Omental fat pad (tissue), 3 donors: ENCODE measurements at regions not wholly inside any gene's neighbourhood (a gene's known extent, or its start where the extent isn't known, plus 50 kb on each side); places are given as distances from the start of the nearest gene placed in this dataset.

Source experiments
- ATAC-seq: fragments of 150-250 bp; one replicate; pipeline ENCODE4 v1.9.1; 2016; ENCODE audit warnings: mild to moderate bottlenecking, moderate library complexity; ENCODE audit not compliant: low FRiP score
- DNase-seq: peaks from one replicate; pipeline ENCODE4 v3.0.0-alpha.2; 2019; ENCODE audit warnings: low spot score
- TF ChIP-seq, protein P1 (sequence below), 3 donors: fragments of 450-650 bp; IDR thresholded peaks; one replicate each; pipeline ENCODE4 v1.5.1; 2016 to 2017; ENCODE audit warnings: antibody characterized with exemption in 3 of 3, mild to moderate bottlenecking in 3 of 3, moderate library complexity in 2 of 3

DNA sequence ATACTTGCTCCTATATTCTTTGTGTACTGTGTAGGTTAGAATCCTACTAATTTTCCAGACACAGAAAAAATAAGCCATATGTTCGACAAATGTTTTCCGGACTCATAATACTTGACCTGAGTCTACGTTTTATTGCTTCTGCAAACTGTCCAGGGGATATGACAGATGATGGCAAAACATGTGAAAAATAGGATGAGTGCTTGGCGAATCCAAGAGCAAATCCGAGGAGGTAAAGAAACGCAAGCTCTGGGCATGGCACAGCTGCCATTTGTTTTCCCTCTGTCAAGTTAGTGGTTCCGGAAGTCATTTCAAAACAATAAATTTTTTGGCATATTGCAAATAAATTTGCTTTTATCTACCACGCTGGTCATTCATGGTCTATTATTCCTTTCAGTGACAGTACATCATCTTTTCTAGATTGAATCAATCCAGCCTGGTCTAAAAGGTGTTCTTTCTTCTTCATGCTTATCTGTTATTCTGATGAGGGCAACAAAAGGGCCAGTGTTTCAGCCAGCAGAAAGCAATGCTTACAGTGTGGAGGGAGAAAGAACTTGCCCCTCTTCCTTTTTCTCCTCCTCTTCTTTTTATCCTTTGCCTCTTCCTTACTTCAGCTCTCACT, 476.1 kb upstream of the SOX11 start:
- TF ChIP-seq, protein P1, sequence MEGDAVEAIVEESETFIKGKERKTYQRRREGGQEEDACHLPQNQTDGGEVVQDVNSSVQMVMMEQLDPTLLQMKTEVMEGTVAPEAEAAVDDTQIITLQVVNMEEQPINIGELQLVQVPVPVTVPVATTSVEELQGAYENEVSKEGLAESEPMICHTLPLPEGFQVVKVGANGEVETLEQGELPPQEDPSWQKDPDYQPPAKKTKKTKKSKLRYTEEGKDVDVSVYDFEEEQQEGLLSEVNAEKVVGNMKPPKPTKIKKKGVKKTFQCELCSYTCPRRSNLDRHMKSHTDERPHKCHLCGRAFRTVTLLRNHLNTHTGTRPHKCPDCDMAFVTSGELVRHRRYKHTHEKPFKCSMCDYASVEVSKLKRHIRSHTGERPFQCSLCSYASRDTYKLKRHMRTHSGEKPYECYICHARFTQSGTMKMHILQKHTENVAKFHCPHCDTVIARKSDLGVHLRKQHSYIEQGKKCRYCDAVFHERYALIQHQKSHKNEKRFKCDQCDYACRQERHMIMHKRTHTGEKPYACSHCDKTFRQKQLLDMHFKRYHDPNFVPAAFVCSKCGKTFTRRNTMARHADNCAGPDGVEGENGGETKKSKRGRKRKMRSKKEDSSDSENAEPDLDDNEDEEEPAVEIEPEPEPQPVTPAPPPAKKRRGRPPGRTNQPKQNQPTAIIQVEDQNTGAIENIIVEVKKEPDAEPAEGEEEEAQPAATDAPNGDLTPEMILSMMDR (IDR thresholded peaks at IDR 0.05), result no peak
- DNase-seq (no peak), ATAC-seq (no peak)

DNA sequence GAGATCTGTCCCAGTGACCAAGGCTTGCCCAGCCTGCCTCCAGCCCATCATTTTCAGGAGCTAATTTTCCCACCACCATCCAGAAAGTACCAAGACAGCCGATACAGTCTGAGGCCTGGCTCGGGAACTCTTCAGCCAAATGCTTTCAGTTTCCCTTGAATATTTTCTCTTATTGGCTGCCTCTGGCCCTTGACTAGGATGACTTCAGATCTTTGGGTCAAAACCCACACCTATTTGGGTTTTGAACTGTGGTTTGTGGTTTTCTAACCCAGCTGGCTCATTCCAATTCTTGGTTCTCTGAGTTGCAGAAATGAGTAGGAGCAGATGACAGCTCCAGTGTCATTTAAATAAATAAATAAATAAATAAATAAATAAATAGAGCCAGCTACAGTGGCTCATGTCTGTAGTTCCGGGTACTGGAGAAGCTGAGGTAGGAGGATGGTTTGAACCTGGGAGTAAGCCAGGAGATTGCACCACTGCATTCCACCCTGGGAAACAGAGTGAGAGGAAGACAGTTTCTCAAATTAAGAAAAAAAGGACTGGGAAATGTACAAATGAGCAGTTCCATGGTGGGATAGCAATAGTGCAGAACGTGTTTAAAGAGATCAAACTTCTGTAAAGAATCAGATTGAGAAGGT, 465.0 kb upstream of the SOX11 start:
- ATAC-seq, result peak; percentile 64
- no peak for DNase-seq
- TF ChIP-seq, protein P1 (IDR thresholded peaks at IDR 0.05), result no peak

DNA sequence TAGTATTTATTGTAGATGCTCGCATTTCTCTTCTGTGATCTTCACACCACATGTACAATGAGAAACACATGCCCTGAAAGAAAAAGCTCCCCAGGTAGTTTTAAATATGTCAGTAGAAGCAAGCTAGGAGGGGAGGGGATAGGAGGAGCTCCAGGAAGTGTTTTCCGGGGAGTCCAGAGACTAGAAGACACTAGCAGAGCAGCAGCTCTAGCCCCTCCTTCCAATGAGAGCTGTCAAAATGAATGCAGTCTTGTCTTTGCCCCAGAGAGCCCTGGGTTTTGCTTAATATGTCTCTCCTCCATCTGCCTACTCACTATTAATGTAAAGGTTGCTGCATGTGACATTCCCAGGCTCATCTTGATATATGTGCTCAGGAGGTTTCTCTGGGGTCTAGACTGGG, 462.6 kb upstream of the SOX11 start:
- ATAC-seq (no peak), DNase-seq (no peak)
- TF ChIP-seq, protein P1 (IDR thresholded peaks at IDR 0.05), result no peak

DNA sequence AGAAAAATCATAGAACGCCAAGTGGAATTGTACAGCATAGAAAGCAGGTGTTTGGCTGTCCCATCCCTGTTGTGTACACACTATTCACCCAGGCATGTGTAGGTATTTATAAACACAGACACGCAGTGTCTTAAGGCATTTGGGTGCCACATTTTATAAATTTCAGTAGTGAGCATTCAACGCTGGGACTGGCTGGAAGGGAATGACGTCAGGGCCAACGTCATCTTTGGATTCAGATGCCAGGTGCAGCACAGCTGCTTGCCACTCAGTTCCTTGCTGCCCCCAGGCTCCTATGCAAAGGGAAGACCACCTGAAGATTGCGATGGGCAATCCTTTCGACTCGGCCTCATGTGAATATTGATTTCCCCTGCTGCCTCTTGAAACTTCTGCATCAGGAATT, 461.7 kb upstream of the SOX11 start:
- DNase-seq (no peak), ATAC-seq (no peak)
- TF ChIP-seq, protein P1 (IDR thresholded peaks at IDR 0.05), result no peak

DNA sequence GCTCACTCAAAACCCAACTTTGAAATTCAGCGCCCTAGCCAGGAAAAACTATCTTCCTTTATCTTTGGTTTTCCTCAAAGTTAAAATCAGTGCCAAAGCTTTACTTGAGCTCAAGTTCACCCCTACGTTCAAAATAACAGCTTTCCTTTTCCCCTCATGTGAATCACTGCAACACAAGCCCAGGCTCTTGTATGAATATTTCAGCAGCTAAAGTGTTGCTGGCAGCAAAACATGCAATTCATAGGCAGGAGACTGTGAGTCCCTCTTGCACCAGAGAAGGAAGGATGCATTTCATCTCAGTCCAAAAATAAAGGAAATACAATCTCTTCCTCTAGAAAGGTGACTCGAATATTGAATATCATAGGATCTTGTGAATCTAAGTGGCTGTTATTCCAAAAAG, 461.3 kb upstream of the SOX11 start:
- DNase-seq (no peak), ATAC-seq (no peak)
- TF ChIP-seq, protein P1 (IDR thresholded peaks at IDR 0.05), result no peak

DNA sequence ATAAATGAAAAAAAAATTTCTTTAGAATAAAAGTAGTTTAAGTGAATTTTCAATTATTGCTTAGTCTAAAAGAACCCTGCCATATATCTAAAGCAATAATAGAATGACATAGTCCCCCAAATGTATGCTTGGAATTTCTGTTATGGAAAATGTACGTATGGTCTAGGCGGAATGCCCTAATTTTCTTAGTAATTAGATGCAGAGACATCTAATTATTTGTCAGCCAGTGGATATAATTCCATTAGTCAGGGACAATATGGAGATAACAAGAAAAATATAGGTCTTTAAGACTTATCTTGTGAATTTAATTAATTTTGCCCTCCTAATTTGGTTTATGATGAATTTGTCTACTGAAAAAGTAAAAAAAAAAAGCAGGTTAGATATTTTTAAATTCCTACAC, 460.9 kb upstream of the SOX11 start:
- TF ChIP-seq, protein P1 (IDR thresholded peaks at IDR 0.05), result no peak
- no peak for ATAC-seq
- DNase-seq, result no peak

DNA sequence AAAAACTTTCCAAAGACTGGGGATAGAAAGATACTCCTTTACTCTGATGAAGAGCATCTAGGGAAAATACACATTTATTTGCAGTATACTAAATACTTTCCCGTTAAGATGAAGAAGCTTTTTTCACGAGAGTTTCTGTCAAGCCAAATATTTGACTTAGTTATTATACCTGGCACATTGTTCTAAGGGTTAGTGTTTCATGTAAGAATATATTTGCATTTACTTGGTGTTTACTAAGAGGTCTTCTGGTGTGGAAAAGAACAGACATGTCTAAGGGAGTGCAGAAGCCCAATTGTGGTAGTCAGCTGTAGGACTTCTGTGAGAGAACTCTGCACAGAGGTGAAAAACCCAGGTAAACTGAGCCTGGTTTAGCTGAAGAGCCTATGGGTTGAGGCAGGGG, 457.6 kb upstream of the SOX11 start:
- TF ChIP-seq, protein P1 (IDR thresholded peaks at IDR 0.05), result no peak
- ATAC-seq, result no peak
- DNase-seq, result no peak
